CD4-positive, CD25-positive, alpha-beta regulatory T cell (primary cell): ENCODE measurements at regions not wholly inside any gene's neighbourhood (a gene's known extent, or its start where the extent isn't known, plus 50 kb on each side); places are given as distances from the start of the nearest gene placed in this dataset.

ENCODE experiments used
- ATAC-seq, 2 donors: fragments of 150-1000 bp; cut with Tn5 transposase; one replicate each; pipeline ENCODE4 v1.10.0; 2021; ENCODE audit warnings: low read depth in 2 of 2, moderate number of reproducible peaks in 2 of 2, moderate library complexity in 1 of 2
- DNase-seq, 3 donors: peaks; one replicate each; pipeline versions ENCODE4 v3.0.0 to v3.0.0-alpha.2; 2012 to 2022; ENCODE audit warnings: mixed read lengths in 1 of 3
- H3K27ac ChIP-seq: one replicate; pipeline ENCODE4 v1.7.0; 2013; ENCODE audit warnings: mild to moderate bottlenecking, low read length; ENCODE audit not compliant: insufficient read depth, poor library complexity, severe bottlenecking
- H3K27me3 ChIP-seq: one replicate; pipeline ENCODE4 v1.7.0; 2013; ENCODE audit warnings: low read length; ENCODE audit not compliant: control insufficient read depth, insufficient read depth
- H3K36me3 ChIP-seq: one replicate; pipeline ENCODE4 v1.7.0; 2013; ENCODE audit warnings: mild to moderate bottlenecking, low read length, moderate library complexity; ENCODE audit not compliant: control insufficient read depth, insufficient read depth
- H3K4me1 ChIP-seq: 2 replicates; pipeline ENCODE4 v1.7.0; 2013; ENCODE audit warnings: mild to moderate bottlenecking, low read length; ENCODE audit not compliant: insufficient read depth, control insufficient read depth, poor library complexity, severe bottlenecking
- H3K4me3 ChIP-seq: one replicate; pipeline ENCODE4 v1.7.0; 2013; ENCODE audit warnings: low read depth, mild to moderate bottlenecking, low read length, moderate library complexity
- H3K9me3 ChIP-seq, 2 experiments: 1 replicate in 1 of 2; 2 replicates in 1 of 2; pipeline ENCODE4 v1.7.0; 2013; ENCODE audit warnings: low read length in 2 of 2, mild to moderate bottlenecking in 1 of 2, moderate library complexity in 1 of 2; ENCODE audit not compliant: control insufficient read depth in 2 of 2
- H3K27ac Mint-ChIP-seq, 3 donors: one replicate each; pipeline ENCODE4 v1.8.0; 2020 to 2022; ENCODE audit warnings: mild to moderate bottlenecking in 3 of 3, mixed read lengths in 3 of 3, moderate library complexity in 2 of 3
- H3K27me3 Mint-ChIP-seq: one replicate; pipeline ENCODE4 v1.8.0; 2022; ENCODE audit warnings: mild to moderate bottlenecking, mixed read lengths
- H3K36me3 Mint-ChIP-seq: one replicate; pipeline ENCODE4 v1.8.0; 2020; ENCODE audit warnings: mixed read lengths
- H3K4me1 Mint-ChIP-seq, 4 donors: one replicate each; pipeline ENCODE4 v1.8.0; 2020 to 2022; ENCODE audit warnings: mixed read lengths in 4 of 4, mild to moderate bottlenecking in 1 of 4
- H3K4me3 Mint-ChIP-seq, 4 donors: one replicate each; pipeline ENCODE4 v1.8.0; 2020 to 2022; ENCODE audit warnings: mild to moderate bottlenecking in 4 of 4, mixed read lengths in 4 of 4, moderate library complexity in 3 of 4
- H3K9me3 Mint-ChIP-seq, 7 donors: one replicate each; pipeline ENCODE4 v1.8.0; 2020 to 2022; ENCODE audit warnings: mixed read lengths in 7 of 7, mild to moderate bottlenecking in 3 of 7, moderate library complexity in 2 of 7

GRCh38 chr7:136062625-136063325, 85.6 kb upstream of the MTPN start:
- Mint-ChIP-seq H3K36me3 (no peaks in the 10 kb centered on the region), H3K4me1 (no peaks in the 10 kb centered on the region), H3K27ac (no peak overlapping the region), H3K4me3 (no peak overlapping the region), H3K9me3 (peaks cover 0 to 1% (median 0%) of the 10 kb centered on the region in 7 donors), H3K27me3 (peaks cover 4% of the 10 kb centered on the region)
- H3K9me3 ChIP-seq, result no peaks in the 10 kb centered on the region
- H3K36me3 ChIP-seq, result no peaks in the 10 kb centered on the region
- DNase-seq (no peak), ATAC-seq (no peak)
- H3K27me3 ChIP-seq, result no peaks in the 10 kb centered on the region
- no peaks in the 10 kb centered on the region for H3K4me1 ChIP-seq
- no peak overlapping the region for H3K4me3 ChIP-seq
- H3K27ac ChIP-seq, result no peak overlapping the region

- Mint-ChIP-seq H3K4me1 (no peaks in the 10 kb centered on the region), H3K4me3 (no peak overlapping the region), H3K36me3 (no peaks in the 10 kb centered on the region), H3K9me3 (peaks cover 0 to 1% (median 0%) of the 10 kb centered on the region in 7 donors), H3K27me3 (peaks cover 4% of the 10 kb centered on the region), H3K27ac (no peak overlapping the region)
- Histone ChIP-seq H3K4me3 (no peak overlapping the region), H3K4me1 (no peaks in the 10 kb centered on the region), H3K27me3 (no peaks in the 10 kb centered on the region), H3K27ac (no peak overlapping the region), H3K36me3 (no peaks in the 10 kb centered on the region), H3K9me3 (no peaks in the 10 kb centered on the region)
- no peak for DNase-seq
- ATAC-seq, result no peak
These were observed 84.3 kb upstream of the MTPN start for GRCh38 chr7:136061433-136061832.

GRCh38 chr7:136058546-136058945, 81.4 kb upstream of the MTPN start:
- Mint-ChIP-seq H3K27ac (no peak overlapping the region), H3K4me3 (no peak overlapping the region), H3K27me3 (no peaks in the 10 kb centered on the region), H3K36me3 (no peaks in the 10 kb centered on the region), H3K9me3 (no peaks in the 10 kb centered on the region), H3K4me1 (no peaks in the 10 kb centered on the region)
- DNase-seq, result no peak
- ATAC-seq, result no peak
- Histone ChIP-seq H3K4me3 (no peak overlapping the region), H3K4me1 (no peaks in the 10 kb centered on the region), H3K36me3 (no peaks in the 10 kb centered on the region), H3K9me3 (no peaks in the 10 kb centered on the region), H3K27ac (no peak overlapping the region), H3K27me3 (no peaks in the 10 kb centered on the region)

- no peaks in the 10 kb centered on the region for H3K9me3 ChIP-seq
- no peak overlapping the region for H3K4me3 ChIP-seq
- Mint-ChIP-seq H3K27ac (no peak overlapping the region), H3K9me3 (no peaks in the 10 kb centered on the region), H3K27me3 (no peaks in the 10 kb centered on the region), H3K4me3 (no peak overlapping the region), H3K36me3 (no peaks in the 10 kb centered on the region), H3K4me1 (no peaks in the 10 kb centered on the region)
- no peak for DNase-seq
- H3K4me1 ChIP-seq, result no peaks in the 10 kb centered on the region
- H3K27ac ChIP-seq, result no peak overlapping the region
- H3K36me3 ChIP-seq, result no peaks in the 10 kb centered on the region
- ATAC-seq, result no peak
- H3K27me3 ChIP-seq, result no peaks in the 10 kb centered on the region
These were observed 80.3 kb upstream of the MTPN start for GRCh38 chr7:136057509-136057908.

DNA sequence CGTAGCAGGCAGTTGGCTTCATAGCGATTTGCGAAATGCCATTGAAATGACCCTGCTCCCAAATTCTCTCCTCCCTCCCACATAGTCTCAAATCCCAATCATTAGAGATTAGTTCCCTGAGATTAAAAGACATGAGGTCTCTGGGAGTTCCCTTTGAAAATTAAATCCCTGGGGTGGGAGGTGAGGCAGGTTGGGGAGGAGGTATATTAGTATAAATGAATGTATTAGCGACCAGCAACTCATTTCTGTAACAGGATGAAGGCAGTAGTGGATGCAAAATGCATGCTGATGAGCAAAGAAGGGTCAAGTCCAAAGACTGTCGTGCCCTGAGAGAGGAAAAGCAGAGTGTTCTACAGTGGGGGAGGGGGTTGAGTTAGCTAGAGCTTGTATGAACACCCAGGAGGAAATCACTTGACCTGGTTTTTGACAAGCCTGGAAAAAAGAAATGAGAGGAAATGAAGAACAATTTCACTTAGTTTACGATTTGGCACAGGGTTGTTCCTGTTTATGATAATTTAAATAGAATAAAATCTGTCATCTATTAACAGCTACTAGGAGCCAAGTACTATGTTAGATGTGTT, 79.6 kb upstream of the MTPN start:
- Mint-ChIP-seq H3K27me3 (no peaks in the 10 kb centered on the region), H3K36me3 (no peaks in the 10 kb centered on the region), H3K4me1 (no peaks in the 10 kb centered on the region), H3K27ac (no peak overlapping the region), H3K4me3 (no peak overlapping the region), H3K9me3 (no peaks in the 10 kb centered on the region)
- Histone ChIP-seq H3K4me3 (no peak overlapping the region), H3K27me3 (no peaks in the 10 kb centered on the region), H3K36me3 (no peaks in the 10 kb centered on the region), H3K27ac (no peak overlapping the region), H3K4me1 (no peaks in the 10 kb centered on the region), H3K9me3 (no peaks in the 10 kb centered on the region)
- DNase-seq, result no peak
- ATAC-seq, result no peak

GRCh38 chr7:136055266-136055665, 78.1 kb upstream of the MTPN start:
- ATAC-seq, result no peak

DNA sequence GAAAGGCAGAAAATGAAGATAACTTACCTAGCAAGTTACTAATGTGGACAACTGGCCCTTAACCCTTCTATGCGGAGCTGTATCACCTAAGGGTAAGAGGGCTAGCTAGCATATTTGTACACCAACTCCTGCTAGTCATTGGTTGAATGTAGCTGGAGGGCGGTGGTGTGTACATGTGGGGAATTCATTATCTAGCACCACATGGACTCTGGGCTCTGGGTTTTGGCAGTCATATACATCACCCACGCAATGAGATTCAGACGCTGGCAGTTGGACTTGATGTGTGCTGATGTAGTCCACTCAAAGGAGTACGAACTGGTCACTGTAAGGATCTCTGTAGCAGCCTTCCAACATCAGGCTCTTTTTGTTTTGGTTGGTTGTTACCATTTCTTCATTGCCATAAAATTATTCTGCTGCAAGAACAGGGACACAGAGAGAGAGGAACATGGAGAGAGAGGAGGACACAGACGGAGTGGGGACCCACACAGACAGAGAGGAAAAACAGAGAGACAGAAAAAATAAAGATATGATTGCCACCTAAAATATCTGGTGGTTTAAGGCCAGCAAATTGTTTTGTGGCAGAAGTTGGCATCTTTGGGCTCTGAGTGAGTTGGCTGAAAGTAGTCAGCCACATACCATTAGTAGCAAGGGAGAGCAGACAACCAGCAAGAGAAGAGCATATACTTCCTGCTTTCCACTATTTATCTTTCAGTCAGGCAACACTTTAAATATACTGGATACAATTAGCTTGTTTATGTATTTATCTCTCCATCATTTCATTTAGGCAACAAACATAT, 76.7 kb upstream of the MTPN start:
- no peak for DNase-seq
- H3K4me3 ChIP-seq, result no peak overlapping the region
- H3K27me3 Mint-ChIP-seq, result no peaks in the 10 kb centered on the region
- H3K36me3 ChIP-seq, result no peaks in the 10 kb centered on the region
- peaks cover 4% of the 10 kb centered on the region for H3K36me3 Mint-ChIP-seq
- no peaks in the 10 kb centered on the region for H3K4me1 Mint-ChIP-seq
- peak overlapping the region in 1 of 3 donors; percentile 15 for H3K27ac Mint-ChIP-seq
- H3K9me3 Mint-ChIP-seq, result peaks cover 0 to 2% (median 0%) of the 10 kb centered on the region in 7 donors
- H3K27ac ChIP-seq, result no peak overlapping the region
- H3K4me3 Mint-ChIP-seq, result peak overlapping the region in 1 of 4 donors; percentile 23
- H3K27me3 ChIP-seq, result no peaks in the 10 kb centered on the region
- no peaks in the 10 kb centered on the region for H3K9me3 ChIP-seq
- no peak for ATAC-seq
- H3K4me1 ChIP-seq, result no peaks in the 10 kb centered on the region

More at GRCh38 chr7:136055266-136055665, 78.1 kb upstream of the MTPN start:
- Histone ChIP-seq H3K9me3 (no peaks in the 10 kb centered on the region), H3K27me3 (no peaks in the 10 kb centered on the region), H3K36me3 (no peaks in the 10 kb centered on the region), H3K4me3 (no peak overlapping the region), H3K27ac (no peak overlapping the region), H3K4me1 (no peaks in the 10 kb centered on the region)
- DNase-seq, result no peak
- Mint-ChIP-seq H3K27me3 (no peaks in the 10 kb centered on the region), H3K4me3 (no peak overlapping the region), H3K27ac (no peak overlapping the region), H3K36me3 (no peaks in the 10 kb centered on the region), H3K9me3 (peaks cover 0 to 2% (median 0%) of the 10 kb centered on the region in 7 donors), H3K4me1 (no peaks in the 10 kb centered on the region)
